Astrocyte of the spinal cord (primary cell): ENCODE measurements at regions not wholly inside any gene's neighbourhood (a gene's known extent, or its start where the extent isn't known, plus 50 kb on each side); places are given as distances from the start of the nearest gene placed in this dataset.

ENCODE experiments used
- DNase-seq: peaks from one replicate; pipeline ENCODE4 v3.0.0; 2011; ENCODE audit warnings: low read depth, low spot score
- H3K4me3 ChIP-seq: 2 replicates; pipeline ENCODE4 v1.5.1; 2011; ENCODE audit warnings: low read depth, mild to moderate bottlenecking, low read length, moderate library complexity
- in situ Hi-C: cut with HindIII; loops from 2 replicates; pipeline ENCODE4 v1.10.0; 2017; ENCODE audit warnings: low sequenced_read_pairs
- TF ChIP-seq, protein P1 (sequence below): IDR thresholded peaks from 2 replicates; pipeline ENCODE4 v1.5.1; 2012; ENCODE audit warnings: low read depth, mild to moderate bottlenecking, low read length, inconsistent platforms

DNA sequence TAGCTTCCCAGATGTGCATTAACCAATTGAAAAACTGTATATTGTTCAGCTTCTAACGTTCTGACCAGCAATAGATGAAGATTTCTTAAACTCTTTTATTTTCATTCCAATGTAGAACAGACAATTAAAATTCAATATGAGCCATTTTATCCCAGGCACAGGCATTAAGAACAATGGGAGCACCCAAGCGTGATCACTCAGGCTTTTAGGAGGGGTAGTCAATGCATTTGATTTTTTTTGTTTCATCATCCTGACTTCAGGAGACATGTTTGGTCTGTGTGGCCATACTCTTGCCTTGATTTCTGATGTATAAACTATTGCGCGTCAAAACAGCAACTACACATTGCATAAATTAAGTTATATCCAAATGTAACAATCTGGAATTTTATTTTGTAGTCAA, 653.0 kb upstream of the RORB start:
- TF ChIP-seq, protein P1, sequence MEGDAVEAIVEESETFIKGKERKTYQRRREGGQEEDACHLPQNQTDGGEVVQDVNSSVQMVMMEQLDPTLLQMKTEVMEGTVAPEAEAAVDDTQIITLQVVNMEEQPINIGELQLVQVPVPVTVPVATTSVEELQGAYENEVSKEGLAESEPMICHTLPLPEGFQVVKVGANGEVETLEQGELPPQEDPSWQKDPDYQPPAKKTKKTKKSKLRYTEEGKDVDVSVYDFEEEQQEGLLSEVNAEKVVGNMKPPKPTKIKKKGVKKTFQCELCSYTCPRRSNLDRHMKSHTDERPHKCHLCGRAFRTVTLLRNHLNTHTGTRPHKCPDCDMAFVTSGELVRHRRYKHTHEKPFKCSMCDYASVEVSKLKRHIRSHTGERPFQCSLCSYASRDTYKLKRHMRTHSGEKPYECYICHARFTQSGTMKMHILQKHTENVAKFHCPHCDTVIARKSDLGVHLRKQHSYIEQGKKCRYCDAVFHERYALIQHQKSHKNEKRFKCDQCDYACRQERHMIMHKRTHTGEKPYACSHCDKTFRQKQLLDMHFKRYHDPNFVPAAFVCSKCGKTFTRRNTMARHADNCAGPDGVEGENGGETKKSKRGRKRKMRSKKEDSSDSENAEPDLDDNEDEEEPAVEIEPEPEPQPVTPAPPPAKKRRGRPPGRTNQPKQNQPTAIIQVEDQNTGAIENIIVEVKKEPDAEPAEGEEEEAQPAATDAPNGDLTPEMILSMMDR, result no peak
- no peak for DNase-seq
- H3K4me3 ChIP-seq, result no peak overlapping the region
- in situ Hi-C loops, result no loop called here

GRCh38 chr9:73845539-73845938, 651.6 kb upstream of the RORB start:
- in situ Hi-C loops, result no loop called here
- DNase-seq, result no peak
- TF ChIP-seq, protein P1, result no peak
- H3K4me3 ChIP-seq, result no peak overlapping the region

DNA sequence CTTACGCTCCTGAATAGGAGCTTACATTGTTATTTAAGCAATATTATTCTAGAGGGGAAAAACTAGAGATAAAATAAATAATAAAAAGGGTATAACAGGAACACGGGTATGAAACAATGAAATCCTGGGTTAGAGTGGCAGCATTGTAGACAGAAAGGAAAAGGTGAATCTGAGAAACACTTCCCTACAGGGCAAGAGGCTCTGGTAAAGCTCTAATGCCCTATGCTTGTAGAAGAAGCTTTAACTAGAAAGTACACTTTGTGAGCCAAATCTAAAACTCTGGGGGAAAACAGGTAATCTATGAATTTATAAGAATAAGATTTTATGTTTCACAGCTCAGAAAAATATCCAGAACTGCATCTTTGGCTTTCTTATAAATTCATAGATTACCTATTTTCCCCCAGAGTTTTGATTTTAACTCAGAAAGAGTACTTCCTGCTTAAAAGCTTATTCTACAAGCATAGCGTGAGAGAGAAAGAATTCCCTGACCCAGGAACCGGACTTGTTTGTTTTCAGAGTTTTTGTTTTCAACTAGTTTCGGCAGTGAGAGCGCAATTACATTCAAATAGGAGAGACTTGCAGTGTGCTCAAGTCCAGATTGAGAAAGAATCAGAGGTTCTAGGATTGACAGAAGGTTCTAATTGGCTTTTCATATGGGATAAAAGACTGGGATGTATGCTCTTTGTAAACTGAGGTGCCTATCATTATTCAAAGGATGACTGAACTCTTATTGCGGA, 651.0 kb upstream of the RORB start:
- in situ Hi-C loops, result no loop called here
- no peak for DNase-seq
- TF ChIP-seq, protein P1, result no peak

GRCh38 chr9:73847536-73847935, 649.6 kb upstream of the RORB start:
- in situ Hi-C loops, result no loop called here
- DNase-seq, result no peak
- TF ChIP-seq, protein P1, result no peak
- no peak overlapping the region for H3K4me3 ChIP-seq

More for the DNA sequence above, 651.0 kb upstream of the RORB start:
- H3K4me3 ChIP-seq, result no peak overlapping the region

- no peak for DNase-seq
- in situ Hi-C loops, result no loop called here
- H3K4me3 ChIP-seq, result no peak overlapping the region
- TF ChIP-seq, protein P1, result no peak
These were observed 643.6 kb upstream of the RORB start for GRCh38 chr9:73853549-73853948.

- DNase-seq, result no peak
- TF ChIP-seq, protein P1, result no peak
- no peak overlapping the region for H3K4me3 ChIP-seq
- in situ Hi-C loops, result no loop called here
These were observed 641.9 kb upstream of the RORB start for GRCh38 chr9:73855206-73855605.

DNA sequence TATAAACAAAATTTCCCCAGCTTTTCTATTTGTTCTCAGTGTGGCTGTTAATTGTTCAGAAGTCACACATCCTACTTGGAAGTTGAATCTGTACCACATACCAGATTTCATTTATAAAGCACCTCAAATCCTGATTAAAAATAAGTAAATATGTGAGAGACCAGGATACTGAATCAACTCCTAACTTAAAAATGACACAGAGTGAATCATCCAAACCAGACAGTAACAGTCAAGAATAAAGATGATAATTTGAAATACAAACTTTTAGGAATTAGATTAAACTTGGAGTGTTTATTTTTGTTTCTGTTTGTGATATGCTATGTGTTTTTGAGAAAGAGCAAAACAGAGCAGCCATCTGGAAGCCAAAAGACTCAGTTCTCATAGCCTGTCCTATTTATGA, 633.2 kb upstream of the RORB start:
- TF ChIP-seq, protein P1, result no peak
- H3K4me3 ChIP-seq, result no peak overlapping the region
- in situ Hi-C loops, result no loop called here
- peak; percentile 5 for DNase-seq
